Renal pelvis (tissue), 1 donor: ENCODE measurements at regions not wholly inside any gene's neighbourhood (a gene's known extent, or its start where the extent isn't known, plus 50 kb on each side); places are given as distances from the start of the nearest gene placed in this dataset.

Experiments
- DNase-seq: peaks from one replicate; pipeline ENCODE4 v3.0.0-alpha.2; 2013

DNA sequence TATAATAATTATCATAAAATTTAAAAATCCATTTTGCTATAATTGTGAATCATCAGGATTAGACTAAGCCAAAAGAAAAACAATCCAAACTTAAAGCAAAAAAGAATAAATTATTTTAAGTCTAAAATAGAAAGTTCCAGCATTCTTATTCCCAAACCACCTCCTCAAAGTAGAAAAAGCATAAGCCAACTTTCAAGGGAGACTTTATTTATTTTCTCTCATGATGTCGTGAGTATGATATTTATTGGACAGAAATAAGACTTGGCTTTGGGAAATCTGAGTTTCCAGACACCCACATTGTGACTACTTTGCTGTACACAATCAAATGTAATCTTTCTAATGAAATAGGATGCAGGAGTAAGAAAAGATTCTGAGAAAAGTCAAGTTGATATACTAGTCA is 372.1 kb downstream of the MTRR start:
- no peak for DNase-seq

DNA sequence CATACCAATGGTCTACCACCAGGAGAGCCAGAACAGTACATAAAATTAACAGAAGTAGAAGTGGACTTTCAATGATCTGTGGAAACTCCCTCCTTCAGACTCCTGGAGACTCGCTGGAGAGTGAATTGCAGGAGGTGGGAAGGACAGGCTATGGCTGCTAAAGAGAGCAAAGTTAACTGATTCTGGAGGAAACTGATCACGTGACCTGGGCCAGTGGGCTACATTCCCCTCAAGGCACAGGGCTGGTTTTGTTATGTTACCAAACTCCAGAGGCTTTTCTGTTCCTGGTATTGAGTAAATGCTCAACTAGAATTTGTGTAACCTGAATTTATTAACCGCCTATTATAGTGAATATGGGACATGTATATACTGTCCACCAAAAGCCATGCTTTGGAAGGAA is 372.6 kb downstream of the MTRR start:
- DNase-seq: no peak

DNA sequence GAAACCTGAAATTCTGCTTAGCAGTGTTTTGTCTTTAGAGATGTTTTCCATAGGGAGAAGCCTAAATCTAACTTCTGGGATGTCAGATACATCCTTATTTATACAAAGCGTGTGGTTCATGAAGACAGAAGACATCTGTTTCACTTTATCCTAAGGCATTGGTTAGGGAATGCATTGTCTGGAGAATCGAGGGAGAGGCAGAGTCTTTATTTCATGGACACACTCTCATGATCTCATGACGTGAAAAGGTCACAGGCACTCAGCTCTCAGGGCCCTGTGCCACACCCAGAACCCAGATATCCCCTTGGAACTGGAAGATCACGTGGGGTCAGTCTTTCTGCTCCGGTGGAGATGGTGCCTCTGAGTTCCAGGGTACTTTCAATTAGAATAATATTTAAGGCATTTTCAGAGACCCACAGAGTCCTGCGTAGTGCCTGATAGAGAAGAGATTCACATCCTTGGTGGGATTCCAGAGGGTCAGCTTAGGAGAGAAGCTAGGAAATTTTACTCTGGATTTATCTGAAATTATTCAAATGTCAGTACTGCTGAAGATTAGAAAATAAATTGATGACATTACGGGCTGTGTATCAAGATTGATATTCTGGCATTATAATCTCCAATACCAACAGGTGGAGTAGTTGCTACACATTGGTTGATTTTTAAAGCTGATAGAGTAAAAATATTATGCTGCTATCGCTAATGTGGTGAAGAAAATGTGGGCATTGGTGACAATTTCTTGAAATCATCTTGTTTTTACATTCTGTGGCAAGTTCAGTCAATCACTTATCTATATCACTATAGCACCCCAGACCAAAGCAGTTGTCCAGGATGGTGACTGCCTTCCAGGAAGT is 378.3 kb downstream of the MTRR start:
- no peak for DNase-seq

DNA sequence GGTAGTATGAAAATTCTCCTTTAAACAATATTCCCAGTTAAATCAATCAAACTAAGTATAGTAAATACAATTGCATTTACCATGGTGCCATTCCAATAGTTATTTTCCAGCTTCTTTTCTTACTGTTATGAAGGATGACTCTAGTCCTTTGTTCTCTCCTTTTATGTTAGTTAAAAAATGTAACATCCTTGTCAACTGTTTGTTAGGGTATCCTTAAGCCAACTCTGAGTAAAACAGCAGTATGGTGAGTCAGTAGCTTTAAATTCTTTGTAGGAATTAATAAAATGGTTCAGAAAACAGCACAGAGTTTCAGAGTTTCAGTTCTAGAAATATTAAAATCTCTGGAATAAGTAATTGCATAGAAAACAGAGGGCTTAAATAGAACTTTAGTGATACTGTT is 384.4 kb downstream of the MTRR start:
- DNase-seq: no peak

DNA sequence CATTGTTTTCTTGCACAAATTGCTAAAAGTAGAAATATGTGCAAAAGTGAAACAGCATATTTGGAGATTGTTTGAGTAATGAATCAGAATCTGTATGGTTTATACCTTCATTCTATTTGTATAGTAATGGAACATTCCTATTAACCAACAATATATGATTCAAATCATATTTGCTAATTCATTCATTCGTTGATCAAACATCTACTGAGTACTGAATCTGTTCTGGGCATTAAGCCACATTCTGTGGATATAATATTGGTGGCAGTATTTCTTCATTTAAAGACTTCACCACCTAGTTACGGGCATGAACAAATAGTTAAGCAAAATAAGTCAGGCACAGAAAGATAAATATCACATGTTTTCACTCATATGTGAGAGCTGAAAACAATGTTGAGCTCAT is 385.7 kb downstream of the MTRR start:
- DNase-seq: no peak

DNA sequence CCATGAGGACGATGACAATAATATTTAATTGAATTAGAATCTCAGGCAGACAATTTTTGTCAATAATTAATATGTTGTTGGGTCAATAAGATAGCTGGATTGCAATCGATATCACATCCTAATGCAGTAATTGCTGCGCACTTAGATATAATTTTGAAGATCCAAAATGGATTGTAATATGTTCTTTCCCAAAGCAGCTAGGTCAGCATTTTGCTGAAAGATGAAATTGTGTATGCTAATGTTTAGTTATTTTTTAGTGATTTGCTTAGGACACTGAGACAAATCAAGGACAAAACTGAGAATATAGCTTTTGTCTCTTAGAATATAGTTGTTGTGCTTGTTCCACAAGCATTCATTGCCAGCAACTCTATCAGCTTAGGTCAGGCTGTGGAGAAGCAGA is 389.9 kb downstream of the MTRR start:
- DNase-seq: no peak

DNA sequence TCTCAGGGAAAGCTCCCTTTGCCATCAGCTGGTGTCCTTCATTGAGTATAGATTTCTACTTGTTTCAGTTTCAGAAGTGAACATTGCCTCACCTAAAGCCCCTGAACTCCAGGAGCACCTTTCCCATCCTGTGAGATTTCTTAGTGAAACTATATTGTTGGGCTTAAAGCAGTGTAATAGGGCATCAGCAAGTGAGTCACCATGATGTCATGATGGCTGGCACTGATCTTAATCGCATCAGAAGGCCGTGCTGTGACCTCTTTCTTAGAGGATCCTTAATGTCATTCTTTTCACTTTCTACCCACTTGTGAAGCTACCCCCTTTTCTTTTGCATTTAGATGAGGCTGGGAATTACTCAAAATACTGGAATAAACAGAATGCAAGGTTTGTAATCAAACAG is 401.3 kb downstream of the MTRR start:
- DNase-seq: no peak

DNA sequence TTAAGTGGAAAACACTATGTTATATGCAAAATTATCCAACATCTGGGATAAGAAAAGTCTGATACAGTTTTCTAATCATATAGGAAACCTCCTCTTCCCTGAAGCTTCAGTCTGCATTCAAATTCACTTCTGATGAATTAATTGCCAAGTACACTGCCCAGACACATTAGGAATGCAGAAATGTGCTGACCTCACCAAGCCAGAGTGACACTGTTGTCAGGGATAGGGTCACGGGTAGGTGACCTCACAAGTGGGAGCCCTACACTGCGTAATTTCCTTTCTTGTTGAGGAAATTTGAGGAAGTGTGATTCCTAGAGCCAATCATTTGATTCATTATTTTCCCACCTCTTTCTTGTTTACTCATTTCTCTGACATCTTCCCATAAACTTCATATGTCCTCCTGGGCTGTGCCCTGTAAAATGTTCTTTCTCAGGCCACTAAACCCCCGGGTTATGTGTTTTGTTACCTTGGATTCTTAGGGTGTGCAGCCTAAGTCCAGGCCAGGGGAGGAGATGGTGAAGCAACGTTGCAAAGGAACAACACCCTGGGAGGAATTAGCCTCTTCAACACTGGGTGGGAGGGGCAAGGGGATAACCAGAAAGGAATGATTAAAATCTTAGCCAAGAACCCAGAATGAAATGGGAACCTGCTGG is 411.9 kb downstream of the MTRR start:
- DNase-seq: no peak

DNA sequence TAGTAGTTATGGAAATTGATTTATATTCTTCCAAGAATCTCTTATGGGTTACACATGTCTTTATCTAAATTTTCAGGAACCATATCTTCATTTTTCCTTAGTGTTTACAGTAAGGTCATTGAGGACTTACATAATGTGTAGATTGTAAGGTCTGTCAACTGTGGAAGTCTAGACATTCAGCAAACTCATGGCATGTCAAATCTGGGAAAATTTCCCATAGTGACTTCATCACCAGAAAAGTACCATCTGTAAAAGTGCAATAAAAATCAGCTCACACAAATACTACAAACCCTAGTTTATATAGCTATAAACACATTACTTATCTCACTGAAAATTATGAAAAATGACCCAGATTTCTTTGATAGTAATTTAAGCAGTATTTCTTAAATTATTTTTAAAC is 419.4 kb downstream of the MTRR start:
- DNase-seq: no peak

DNA sequence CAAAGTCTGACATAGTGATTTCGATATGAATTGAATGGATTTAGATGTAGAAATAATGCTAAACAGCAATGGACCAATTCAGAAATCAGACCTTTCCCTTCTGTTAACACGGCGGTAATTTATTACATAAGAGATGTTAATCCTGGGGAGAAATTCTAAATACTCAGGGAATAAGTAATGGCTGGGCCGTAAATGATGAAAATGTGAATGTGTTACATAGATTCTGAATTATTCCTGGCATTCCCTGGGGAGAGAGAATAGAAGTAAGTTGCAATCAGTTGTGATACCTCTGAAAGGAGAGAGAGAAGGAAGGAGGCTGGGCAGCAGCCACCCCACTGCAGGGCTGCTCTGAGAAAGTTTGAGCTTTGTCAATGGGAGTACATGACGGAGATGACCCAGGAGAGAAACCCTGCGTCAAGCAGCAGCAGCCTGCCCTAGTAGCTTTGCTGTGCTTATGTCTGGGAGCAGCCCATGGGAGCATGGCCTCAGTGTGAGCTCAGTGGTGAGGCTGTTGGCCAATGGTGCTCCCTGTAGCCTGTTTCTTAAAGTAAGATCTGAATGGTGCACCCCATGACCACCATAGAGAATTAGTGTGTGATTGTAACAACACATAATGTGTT is 420.1 kb downstream of the MTRR start:
- no peak for DNase-seq

DNA sequence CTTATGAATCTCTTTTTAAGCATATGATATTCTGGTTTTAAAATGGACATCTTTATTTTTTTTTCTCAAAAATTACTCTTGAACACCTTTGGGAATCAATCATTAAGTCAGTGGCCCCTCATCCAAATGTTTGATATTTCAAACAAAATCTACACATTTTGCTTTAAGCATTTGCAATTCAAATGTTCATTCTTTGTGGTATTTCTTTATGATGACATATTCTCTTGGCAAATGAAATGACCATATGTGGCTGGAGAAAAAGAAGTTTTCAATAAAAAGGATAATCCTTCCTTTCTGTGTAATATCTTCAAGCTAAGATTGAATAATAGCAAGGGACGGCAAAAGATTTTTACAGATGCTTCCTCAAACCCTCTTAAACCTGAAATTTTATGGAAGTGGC is 420.8 kb downstream of the MTRR start:
- DNase-seq: no peak

DNA sequence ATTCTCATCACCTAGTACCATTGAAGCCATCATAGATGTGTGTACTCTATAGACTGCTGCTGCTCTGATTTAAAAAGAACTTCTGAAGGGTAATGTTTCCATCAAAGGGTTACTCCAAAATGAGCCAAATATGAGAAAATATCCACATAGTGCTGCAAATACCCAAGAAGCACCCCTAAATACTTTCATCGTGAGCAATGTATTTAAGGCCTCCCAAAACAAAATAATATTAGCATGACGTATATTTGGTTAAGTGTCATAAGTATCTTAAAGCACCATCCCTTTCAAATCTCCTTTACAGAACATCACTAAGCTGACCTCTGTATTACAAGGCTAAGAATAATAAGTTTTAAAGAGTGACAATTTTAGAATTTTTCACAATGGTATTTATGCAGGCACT is 421.8 kb downstream of the MTRR start:
- no peak for DNase-seq

DNA sequence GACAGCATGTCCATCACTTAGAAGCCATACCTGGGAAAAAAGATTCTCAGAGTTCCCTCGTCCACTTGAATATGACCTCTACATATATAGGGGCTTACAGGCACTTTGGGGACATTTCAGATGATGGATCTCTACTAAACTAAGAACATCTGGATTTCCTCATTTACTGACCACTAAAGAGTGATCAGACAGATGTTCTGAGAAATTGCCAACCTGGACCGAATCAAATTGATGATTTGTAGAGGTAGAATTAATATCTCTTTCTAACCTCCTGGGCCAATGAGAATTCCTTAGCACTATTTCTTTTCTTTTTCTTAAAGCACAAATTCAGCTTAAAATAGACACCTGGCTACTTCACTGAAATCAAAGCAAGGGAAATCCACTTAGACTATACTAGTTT is 422.7 kb downstream of the MTRR start:
- no peak for DNase-seq

DNA sequence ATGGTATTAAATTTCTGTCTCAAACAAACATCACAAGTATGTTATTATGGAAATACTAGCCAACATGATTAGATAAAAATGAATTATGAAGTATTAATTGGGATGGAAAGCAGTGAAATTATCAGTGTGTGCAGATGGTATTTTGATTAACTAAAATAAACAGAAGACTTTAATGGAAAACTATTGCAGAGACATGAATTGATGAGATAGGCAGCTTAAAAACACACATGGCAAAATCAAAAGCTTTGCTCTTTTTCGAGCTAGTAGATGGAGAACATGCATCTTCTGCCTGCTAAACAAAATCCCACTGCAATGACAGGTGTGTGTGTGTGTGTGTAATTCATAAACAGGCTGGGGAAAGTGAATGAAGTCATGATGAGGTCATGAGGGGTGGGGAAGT is 426.2 kb downstream of the MTRR start:
- no peak for DNase-seq

DNA sequence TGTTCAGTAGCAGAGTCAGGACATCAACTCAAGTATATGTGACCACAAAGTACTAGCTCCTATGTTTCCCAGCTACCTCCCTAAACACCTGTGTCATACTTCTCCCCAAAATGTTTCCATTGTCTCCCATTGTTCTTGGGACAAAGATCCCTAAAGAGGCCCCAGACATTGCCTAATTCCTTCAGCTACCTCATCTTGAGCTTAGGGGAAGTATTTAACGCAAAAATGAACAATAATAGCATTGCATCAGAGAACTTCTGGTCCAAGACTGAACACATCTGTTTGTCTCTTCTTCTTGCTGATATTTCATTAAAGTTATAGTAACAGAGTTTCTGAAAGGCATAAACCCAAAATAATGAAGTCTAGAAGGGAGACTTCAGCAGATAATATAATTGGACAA is 430.8 kb downstream of the MTRR start:
- DNase-seq: no peak

DNA sequence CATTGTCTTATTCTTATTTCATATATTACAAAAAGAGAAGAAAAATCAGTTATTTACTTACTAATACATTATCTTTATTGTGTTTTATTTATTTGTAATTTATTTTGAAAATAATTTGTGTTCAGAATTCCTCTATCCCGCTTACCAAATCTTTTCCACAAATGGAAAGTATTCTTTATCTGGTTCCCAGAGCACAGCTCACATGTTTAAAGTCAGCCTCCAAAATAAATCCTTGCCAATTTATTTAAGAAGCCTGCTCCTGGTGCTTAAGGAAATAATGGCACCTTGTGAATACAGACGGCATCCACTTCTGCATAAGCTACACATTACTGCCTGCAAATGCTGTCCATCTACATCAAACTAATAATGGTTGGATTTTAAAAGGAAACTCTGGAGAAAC is 435.4 kb downstream of the MTRR start:
- no peak for DNase-seq

DNA sequence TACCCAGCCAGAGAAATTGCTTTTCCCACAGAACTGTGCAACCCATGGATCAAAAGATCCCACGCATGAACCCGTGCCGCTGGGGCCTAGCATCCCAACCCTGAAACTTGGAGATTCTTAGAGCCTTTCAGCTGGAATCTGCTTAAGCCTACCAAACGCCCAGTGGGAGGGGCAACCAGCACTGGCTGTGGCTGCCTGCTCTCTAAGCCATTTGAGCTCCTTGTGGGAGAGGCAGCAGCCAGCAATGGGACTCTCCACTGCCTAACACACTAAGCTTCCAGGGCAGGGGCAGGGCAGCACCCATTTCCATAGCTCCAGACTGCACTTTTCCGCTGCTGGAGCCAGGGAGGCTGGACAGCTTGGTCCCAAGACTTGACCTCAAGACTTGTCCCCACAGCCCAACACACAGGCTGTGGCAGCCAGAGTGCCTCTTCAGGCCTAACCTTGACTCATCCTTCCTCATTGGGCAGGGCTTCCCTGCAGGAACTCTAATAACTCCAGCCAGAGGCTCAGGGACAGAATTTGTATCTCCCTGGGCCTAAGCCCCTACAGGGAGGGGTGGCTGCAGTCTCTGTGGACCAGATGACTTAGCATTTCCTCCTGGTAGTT is 437.4 kb downstream of the MTRR start:
- no peak for DNase-seq

DNA sequence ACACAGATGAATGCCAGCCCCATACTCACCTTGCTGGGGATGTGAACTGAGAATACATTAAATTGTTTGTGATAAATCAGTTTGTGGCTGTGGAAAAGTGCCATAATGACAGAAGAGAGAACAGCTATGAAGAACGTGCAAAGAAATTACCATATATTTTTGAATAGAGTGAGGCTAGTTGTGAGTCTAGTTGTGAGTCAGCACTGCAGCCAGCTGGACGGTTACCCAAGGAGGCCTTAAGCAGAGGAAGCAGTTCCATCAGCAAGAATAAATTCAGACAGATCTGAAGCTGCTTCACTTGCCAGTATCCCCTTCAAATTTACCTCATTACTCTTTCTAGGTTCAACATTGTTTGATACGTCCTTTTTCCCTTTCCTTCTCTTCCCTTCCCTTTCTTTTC is 446.0 kb downstream of the MTRR start:
- no peak for DNase-seq

DNA sequence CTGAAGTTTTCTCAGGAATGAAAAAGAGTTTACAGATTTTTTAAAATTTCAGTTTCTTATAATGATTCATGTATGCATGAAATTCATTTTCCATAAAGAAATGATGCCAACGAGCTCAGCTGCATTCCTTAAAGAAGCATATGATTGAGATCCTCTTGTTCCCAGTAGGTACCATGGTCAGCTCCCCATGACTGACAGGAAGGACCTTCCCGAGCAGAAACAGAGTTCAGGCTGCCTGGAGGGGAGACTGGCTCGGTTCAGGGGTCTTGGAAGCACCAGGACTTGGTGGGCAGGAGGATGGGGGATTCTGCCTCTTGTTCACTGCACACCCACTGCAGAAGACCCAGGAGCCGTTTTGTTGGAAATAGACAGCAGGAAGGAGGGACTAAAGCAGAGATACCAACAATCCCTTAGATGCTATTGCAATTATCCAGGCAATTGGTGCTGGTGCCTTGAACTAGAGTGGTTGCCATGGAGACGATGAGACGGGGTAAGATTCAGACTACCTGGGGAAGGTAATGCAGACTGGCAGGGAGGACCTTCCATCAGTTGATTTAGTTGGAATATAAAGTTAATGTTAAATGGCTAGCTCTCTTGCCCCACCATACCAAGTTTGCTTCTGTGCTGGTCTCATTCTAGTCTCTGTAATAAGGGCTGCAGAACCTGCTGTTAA is 447.8 kb downstream of the MTRR start:
- DNase-seq: no peak

DNA sequence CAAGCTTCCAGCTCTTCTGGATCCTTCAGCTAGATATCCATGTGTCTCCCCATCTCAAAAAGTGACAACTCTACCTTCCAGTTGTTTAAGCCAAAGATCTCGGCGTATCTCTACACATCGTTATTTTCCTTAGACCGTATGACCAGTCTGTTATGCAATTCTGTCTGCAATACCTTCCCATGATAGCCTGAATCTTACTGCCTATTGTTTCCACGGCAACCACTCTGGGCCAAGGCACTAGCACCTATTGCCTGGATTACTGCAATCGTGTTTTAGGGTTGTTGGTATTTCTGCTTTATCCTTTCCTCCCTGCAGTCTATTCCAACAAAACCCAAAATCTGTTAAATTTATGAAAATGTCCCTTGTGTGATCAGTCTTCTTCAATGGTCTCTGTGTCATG is 448.4 kb downstream of the MTRR start:
- DNase-seq: no peak

DNA sequence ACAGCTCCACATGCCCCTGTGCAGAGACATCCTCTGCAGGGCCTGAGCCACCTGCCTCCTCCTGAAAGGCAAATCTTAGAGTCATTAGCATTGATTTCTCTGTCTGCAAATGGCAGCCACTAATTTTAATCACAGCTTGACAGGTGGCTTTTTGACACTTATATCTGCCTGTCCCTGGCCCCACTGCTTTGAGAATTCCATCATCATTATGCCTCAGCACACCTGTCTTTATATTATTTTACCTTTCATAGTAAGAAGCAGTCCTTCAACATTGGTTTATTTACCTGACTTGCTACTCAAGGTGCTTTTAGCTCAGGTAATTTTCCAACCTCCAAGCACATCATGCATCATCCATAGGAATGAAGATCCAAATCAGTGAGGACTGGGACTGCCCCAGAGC is 451.3 kb downstream of the MTRR start:
- no peak for DNase-seq

DNA sequence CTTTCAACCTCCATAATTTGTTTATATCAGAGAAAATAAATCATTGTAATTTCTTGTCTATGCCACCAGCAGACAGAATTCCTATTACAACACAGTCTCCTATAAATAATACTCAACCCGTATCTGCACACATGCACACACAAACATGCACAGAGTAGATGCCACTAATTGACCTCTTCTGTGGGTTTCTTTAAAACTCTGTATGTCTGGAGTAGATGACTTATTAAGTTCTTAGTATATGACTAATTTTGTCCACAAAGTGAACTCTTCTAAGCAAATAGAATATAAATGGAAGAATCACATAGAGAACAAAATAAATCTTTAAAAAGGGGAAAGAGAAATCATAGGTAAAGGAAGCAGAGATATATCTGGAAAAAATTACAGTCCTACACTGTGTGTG is 452.3 kb downstream of the MTRR start:
- no peak for DNase-seq
